GM19452 (cell line): ENCODE measurements at regions not wholly inside any gene's neighbourhood (a gene's known extent, or its start where the extent isn't known, plus 50 kb on each side); places are given as distances from the start of the nearest gene placed in this dataset.
"Not testable (repeated sequence)": the region's sequence is repeated elsewhere in the genome, so short reads cannot be mapped to it uniquely, and the experiment has no call there.

ENCODE experiments used
- ATAC-seq: cut with Tn5 transposase; IDR thresholded peaks from one replicate; pipeline ENCODE4 v1.9.1; 2021; ENCODE audit not compliant: unreplicated experiment

- no peak for ATAC-seq
These were observed 426.5 kb downstream of the METTL4 start for GRCh38 chr18:2144811-2145210.

- no peak for ATAC-seq
These were observed 425.2 kb downstream of the METTL4 start for GRCh38 chr18:2146092-2146491.

DNA sequence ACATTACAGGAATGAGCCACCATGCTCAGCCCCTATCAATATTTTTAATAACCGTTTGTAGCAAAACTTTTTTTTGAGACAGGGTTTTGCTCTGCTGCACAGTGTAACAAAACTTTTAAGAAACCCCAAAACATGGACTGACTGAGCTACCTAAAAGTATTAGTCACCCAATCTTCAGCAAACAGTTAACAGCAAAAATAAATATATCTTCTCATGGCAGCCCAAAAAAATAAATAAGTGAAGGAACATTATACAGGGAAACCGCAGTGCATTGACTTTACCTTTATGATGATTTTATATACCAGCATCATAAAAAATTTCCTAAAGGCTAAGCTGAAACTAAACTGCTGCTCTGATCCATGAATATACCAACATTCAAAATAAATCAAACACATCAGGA is 424.6 kb downstream of the METTL4 start:
- ATAC-seq: no peak

DNA sequence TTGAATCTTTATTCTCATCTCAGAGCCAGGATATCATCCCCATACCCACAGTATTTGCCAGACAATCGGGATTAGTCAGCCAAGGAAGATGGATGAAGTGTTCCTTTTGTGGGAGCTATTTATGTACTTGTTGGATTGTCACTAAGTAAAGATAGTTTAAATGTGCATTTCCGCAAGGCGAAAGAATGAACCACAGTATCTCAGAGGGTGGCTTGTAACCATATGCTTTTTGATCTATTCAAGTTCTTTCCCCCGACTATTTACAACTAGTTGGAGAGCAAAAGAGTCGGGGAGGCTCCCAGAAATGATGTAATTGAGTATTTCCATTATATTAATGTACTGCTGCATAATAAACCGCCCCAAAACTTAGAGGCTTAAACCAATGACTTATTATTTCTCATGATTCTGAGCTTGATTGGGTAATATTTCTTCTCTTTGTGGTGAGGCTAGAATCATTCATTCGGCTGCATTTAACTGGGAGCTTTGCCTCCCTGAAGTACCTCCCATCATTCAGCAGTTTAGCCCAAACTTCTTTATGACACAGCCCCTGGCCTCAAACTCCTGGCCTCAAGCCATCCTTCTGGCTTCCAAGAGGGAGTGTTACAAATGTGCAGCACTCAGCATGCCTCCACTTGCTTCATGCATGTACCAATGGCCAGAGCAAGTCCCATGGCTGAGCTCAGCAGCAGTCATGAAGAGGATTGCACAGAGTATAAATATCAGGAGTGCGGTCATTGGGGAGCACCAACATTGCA is 423.7 kb downstream of the METTL4 start:
- ATAC-seq: no peak

DNA sequence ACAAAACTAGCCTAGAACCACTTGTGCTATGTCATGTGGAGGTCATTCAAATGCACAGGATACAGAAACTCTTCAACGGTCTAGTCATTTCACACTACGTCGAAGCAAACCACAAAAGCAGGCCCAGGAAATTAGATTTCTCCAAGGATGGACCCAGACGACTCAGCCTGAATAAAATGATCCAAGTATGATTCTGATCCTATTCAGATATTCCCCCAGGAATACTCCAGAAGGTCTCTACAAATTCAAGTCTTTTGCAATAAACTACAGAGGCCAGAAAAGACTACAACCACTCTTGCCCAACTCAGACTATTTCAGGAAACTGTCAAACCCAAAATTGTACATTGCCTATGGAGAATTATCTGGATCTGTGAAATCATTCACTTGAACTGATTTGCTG is 422.5 kb downstream of the METTL4 start:
- no peak for ATAC-seq

DNA sequence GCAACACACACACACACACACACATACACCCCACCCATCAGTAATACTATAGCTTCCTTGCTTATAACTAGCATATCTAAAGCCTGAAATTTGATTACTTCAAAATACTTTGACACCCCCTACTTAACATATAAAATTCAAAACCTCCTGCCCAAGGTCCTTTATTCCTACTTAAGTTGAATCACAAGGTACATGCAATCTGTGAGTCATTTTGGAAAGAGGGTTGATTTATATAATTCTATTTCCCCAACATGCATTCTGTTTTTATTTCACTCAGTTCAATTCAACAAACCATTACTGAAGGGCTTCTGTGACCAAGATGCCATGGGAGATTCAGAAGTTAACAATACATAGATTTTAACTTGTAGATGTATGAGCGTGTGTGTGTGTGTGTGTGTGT is 420.7 kb downstream of the METTL4 start:
- ATAC-seq: no peak

GRCh38 chr18:2154278-2154677 is 417.0 kb downstream of the METTL4 start:
- no peak for ATAC-seq

- ATAC-seq: no peak
These were observed 406.4 kb downstream of the METTL4 start for GRCh38 chr18:2164644-2165550.

DNA sequence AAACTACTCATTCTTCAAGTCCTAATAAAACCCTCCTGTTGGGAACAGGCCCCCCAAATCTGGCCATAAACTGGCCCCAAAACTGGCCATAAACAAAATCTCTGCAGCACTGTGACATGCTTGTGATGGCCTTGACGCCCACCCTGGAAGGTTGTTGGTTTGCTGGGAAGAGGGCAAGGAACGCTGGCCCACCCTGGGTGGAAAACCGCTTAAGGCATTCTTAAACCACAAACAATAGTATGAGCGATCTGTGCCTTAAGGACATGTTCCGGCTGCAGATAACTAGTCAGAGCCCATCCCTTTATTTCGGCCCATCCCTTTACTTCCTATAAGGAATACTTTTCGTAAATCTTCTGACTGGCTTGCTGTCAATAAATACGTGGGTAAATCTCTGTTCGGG is 404.4 kb downstream of the METTL4 start:
- not testable (repeated sequence) for ATAC-seq

DNA sequence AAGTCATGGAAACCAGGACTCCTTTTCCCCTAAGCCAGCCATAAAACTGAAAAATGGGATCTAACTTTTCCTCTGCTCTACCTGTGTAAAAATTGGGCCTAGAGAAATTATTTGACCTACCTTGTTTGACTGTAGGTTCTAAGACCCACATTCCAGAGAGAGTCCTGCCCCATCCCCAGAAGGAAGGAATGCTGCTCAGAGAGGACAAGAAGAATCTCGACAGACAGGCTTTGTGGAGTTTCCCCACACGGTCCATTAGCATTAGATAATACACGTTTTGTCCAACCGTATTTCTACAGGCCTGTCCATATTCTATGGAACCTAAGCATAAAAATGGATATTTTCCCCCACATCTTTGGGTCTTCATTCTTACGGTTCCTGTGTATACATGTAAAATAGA is 403.3 kb downstream of the METTL4 start:
- ATAC-seq: no peak

GRCh38 chr18:2169656-2170055 is 401.6 kb downstream of the METTL4 start:
- ATAC-seq: no peak

DNA sequence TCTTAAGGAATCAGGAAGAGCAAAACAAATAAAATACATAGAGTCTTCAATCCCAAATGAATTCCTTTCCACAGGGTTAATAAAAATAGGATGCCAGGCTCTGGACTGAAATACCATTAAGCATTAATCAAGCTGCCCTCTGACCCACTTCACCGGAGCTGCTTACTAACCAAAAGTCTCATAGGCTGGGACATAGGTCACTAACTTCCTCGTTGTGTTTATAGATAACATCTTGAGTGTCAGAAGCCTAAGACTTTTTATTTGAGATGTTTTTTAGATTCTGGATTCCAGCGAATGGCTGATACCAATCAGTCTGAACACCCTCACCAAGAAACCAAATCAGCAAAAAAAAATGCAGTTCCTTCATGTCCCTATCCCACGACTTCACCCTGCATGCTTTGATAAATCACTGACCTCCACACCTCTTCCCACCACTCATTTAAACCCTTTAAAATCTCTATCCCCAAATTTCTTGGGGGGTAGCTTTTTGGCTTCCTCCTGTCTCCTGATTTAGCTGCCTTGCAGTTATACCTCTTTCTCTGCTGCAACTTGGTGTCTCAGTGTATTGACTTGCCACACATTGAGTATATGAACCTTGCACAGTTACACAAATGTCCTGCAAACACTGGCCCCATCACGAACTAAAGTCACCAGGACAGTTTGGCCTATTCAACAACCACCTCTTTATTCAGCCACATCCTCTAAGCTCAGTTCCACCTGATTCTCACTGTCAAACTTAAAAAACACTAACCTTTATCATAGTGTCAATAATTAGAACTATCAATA is 399.3 kb downstream of the METTL4 start:
- no peak for ATAC-seq

DNA sequence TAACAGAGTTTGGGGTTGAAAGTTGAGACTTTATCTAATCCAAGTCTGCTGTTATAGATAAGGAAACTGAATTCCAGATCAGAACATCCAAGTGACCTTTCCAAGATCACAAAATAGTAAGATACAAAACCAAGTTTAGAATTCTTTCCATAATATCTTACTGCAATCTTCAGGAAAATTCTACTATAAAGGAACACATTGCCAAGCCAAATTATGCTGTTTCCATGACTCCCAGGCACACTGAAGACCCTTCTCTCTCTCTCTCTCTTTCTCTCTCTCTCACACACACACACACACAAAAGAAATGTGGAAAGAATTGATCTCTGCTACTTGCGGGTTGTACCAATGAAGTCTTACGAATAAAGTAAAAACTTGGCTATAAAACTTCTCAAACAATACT is 398.4 kb downstream of the METTL4 start:
- no peak for ATAC-seq

DNA sequence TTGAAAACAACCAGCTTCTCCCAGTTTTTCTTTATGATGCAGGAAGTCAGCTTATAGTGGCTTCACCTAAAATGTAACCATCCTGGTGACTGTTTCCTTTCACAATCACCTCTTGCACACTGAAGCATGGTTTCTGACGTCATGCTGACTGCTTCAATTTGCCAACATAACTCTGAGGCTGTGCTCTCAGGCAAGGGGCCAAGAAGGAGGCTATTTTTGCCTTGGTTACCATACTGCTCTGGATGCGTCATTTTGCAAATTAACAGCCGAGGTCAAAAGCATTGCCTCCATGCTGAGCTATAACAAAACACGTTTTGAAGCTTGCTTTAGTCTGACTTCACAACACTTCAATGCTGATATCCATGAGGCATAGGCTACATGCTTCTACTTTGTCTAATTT is 397.8 kb downstream of the METTL4 start:
- ATAC-seq: no peak

DNA sequence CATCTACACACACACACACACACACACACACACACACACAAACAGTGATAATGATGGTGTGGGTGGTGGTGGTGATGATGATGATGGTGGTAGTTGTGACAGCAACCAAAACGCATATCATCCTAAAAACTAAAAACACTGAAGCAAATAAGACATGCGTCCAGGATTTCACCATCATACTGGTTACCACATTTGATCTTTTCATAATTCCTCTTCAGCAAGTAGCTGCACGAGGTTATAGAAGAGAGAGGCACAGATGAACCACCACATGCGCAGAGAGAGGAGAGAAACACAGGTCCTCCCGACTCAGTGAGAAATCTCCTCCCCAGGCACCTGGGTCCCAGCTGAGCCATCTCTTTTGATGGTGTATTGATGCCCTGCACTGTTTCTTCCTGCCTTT is 393.3 kb downstream of the METTL4 start:
- ATAC-seq: no peak

GRCh38 chr18:2179498-2180183 is 391.7 kb downstream of the METTL4 start:
- no peak for ATAC-seq

DNA sequence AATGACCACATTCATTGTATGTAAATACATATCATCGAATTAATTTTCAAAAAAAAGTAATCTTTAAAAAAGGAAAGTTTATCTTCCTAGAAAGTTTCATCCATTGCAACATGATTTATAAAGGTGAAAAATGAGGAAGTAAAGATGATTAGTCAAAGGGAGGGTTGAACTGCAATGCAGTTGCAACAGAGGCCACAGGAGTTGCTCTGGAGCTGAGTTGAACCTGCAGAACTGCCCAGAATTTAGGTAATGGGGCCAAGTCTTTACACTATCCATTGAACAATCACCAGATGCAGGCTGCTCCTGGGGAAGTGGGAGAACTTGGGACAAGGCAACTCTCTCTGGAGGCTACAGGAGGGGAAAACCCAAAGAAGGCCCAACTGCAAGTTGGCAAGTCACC is 390.7 kb downstream of the METTL4 start:
- ATAC-seq: no peak

DNA sequence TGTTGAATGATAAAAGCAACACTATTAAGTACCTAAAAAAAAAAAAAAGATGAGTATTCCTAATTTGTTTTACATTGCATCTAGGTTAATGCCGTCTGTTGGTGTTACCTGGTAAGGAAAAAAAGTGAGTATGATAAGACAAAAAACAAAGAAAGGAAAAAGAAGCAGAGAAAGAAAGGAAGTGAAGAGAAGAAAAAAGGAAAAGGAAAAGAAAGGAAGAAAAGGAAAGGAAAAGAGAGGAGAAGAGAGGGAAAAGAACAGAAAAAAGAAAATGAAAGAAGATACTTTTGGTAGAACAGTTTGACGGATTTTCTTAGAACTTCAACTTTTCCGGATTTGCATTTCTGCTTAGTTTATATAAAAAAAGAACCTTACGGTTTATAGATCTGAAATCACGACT is 387.9 kb downstream of the METTL4 start:
- no peak for ATAC-seq

GRCh38 chr18:2186967-2187366 is 384.3 kb downstream of the METTL4 start:
- no peak for ATAC-seq

- ATAC-seq: no peak
These were observed 383.0 kb downstream of the METTL4 start for GRCh38 chr18:2188258-2188657.
